ENCODE measurements at regions not wholly inside any gene's neighbourhood (a gene's known extent, or its start where the extent isn't known, plus 50 kb on each side); places are given as distances from the start of the nearest gene placed in this dataset.
"Not testable (repeated sequence)": the region's sequence is repeated elsewhere in the genome, so short reads cannot be mapped to it uniquely, and the experiment has no call there.

DNA sequence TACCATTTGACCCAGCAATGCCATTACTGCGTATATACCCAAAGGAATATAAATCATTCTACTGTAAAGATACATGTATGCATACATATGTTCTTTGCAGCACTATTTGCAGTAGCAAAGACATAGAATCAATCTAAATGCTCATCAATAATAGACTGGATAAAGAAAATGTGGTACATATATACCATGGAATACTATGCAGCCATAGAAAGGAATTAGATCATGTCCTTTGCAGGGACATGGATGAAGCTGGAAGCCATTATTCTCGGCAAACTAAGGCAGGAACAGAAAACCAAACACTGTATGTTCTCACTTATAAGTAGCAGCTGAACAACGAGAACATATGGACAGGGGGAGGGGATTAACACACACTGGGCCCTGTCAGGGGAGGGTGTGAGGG is 54.8 kb upstream of the ZNF30 start:
- H3K27me3 ChIP-seq; H3K4me1 ChIP-seq; H3K4me3 ChIP-seq; H3K9me3 ChIP-seq; intact Hi-C loops (cut with DNase I; ENCODE audit: low total_unique reads); DNase-seq; H3K27ac ChIP-seq; H3K36me3 ChIP-seq: not testable (repeated sequence)

DNA sequence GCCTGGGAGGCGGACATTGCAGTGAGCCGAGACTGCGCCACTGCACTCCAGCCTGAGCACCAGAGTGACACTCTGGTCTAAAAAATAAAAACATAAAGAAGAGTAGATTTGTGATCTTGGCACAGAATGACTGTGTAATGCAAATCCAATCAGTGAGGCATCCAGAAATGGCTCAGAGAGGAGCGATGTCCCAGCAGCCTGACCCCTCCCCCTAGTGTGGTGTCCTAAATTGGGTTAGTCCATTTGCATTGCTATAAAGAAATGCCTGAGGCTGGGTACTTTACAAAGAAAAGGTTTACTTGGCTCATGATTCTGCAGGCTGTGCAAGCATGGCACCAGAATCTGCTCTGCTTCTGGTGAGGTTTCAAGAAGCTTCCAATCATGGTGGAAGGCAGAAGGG is 59.1 kb upstream of the ZNF30 start:
- TF ChIP-seq POLR2A (IDR thresholded peaks at IDR 0.05): no peak
- TF ChIP-seq, protein P1, sequence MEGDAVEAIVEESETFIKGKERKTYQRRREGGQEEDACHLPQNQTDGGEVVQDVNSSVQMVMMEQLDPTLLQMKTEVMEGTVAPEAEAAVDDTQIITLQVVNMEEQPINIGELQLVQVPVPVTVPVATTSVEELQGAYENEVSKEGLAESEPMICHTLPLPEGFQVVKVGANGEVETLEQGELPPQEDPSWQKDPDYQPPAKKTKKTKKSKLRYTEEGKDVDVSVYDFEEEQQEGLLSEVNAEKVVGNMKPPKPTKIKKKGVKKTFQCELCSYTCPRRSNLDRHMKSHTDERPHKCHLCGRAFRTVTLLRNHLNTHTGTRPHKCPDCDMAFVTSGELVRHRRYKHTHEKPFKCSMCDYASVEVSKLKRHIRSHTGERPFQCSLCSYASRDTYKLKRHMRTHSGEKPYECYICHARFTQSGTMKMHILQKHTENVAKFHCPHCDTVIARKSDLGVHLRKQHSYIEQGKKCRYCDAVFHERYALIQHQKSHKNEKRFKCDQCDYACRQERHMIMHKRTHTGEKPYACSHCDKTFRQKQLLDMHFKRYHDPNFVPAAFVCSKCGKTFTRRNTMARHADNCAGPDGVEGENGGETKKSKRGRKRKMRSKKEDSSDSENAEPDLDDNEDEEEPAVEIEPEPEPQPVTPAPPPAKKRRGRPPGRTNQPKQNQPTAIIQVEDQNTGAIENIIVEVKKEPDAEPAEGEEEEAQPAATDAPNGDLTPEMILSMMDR (IDR thresholded peaks at IDR 0.05): no peak

DNA sequence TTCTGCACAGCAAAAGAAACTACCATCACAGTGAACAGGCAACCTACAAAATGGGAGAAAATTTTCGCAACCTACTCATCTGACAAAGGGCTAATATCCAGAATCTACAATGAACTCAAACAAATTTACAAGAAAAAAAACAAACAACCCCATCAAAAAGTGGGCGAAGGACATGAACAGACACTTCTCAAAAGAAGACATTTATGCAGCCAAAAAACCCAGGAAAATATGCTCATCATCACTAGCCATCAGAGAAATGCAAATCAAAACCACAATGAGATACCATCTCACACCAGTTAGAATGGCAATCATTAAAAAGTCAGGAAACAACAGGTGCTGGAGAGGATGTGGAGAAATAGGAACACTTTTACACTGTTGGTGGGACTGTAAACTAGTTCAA is 61.5 kb upstream of the ZNF30 start:
- intact Hi-C loops (cut with DNase I; ENCODE audit: low total_unique reads); H3K9me3 ChIP-seq; H3K36me3 ChIP-seq; H3K27me3 ChIP-seq; H3K4me3 ChIP-seq; H3K27ac ChIP-seq; H3K4me1 ChIP-seq; DNase-seq: not testable (repeated sequence)

More for the DNA sequence above, 59.1 kb upstream of the ZNF30 start:
- Histone ChIP-seq H3K4me1 (no peaks in the 10 kb centered on the region), H3K27me3 (no peaks in the 10 kb centered on the region), H3K4me3 (no peak overlapping the region), H3K9me3 (no peaks in the 10 kb centered on the region), H3K36me3 (no peaks in the 10 kb centered on the region), H3K27ac (no peak overlapping the region)
- DNase-seq: no peak
- intact Hi-C loops (cut with DNase I; ENCODE audit: low total_unique reads): no loop called here

DNA sequence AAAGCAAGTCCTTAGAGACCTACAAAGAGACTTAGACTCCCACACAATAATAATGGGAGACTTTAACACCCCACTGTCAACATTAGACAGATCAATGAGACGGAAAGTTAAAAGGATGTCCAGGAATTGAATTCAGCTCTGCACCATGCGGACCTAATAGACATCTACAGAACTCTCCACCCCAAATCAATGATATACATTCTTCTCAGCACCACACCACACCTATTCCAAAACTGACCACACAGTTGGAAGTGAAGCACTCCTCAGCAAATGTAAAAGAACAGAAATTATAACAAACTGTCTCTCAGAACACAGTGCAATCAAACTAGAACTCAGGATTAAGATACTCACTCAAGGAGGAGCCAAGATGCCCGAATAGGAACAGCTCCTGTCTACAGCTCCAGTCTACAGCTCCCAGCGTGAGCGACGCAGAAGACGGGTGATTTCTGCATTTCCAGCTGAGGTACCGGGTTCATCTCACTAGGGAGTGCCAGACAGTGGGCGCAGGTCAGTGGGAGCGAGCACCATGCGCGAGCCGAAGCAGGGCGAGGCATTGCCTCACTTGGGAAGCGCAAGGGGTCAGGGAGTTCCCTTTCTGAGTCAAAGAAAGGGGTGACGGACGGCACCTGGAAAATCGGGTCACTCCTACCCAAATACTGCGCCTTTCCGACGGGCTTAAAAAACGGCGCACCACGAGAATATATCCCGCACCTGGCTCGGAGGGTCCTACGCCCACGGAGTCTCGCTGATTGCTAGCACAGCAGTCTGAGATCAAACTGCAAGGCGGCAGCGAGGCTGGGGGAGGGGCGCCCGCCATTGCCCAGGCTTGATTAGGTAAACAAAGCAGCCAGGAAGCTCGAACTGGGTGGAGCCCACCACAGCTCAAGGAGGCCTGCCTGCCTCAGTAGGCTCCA is 66.6 kb upstream of the ZNF30 start:
- H3K4me1 ChIP-seq; H3K9me3 ChIP-seq; DNase-seq; H3K4me3 ChIP-seq; intact Hi-C loops (cut with DNase I; ENCODE audit: low total_unique reads); H3K27me3 ChIP-seq; H3K36me3 ChIP-seq; H3K27ac ChIP-seq: not testable (repeated sequence)

DNA sequence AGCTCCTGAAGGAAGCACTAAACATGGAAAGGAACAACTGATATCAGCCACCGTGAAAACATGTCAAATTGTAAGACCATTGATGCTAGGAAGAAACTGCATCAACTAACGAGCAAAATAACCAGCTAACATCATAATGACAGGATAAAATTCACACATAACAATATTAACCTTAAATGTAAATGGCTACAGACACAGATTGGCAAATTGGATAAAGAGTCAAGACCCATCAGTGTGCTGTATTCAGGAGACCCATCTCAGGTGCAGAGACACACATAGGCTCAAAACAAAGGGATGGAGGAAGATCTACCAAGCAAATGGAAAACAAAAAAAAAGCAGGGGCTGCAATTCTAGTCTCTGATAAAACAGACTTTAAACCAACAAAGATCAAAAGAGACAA is 67.4 kb upstream of the ZNF30 start:
- intact Hi-C loops (cut with DNase I; ENCODE audit: low total_unique reads); DNase-seq; H3K27ac ChIP-seq; H3K9me3 ChIP-seq; H3K4me3 ChIP-seq; H3K36me3 ChIP-seq; H3K27me3 ChIP-seq; H3K4me1 ChIP-seq: not testable (repeated sequence)

DNA sequence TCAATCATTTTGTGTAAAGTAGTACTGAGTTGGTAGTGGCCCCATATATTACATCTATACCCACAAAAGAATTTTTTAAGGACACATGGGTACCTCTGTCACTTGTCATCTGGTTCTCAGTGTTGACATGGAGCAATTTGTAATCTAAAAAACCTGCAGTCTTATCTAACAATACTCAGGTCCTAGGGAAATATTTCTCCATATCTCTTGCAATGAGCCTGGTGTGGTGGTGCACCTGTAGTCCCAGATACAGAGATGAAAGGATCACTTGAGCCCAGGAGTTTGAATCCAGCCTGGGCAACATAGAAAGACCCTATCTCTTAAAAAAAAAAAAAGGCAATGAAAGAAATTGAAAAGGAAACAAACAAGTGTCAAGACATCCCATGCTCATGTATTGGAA is 70.7 kb upstream of the ZNF30 start:
- Histone ChIP-seq H3K27me3 (no peaks in the 10 kb centered on the region), H3K4me3 (no peak overlapping the region), H3K27ac (no peak overlapping the region), H3K36me3 (no peaks in the 10 kb centered on the region), H3K4me1 (no peaks in the 10 kb centered on the region), H3K9me3 (no peaks in the 10 kb centered on the region)
- no peak for TF ChIP-seq POLR2A (IDR thresholded peaks at IDR 0.05)
- TF ChIP-seq, protein P1 (IDR thresholded peaks at IDR 0.05): no peak
- DNase-seq: no peak
- intact Hi-C loops (cut with DNase I; ENCODE audit: low total_unique reads): no loop called here

DNA sequence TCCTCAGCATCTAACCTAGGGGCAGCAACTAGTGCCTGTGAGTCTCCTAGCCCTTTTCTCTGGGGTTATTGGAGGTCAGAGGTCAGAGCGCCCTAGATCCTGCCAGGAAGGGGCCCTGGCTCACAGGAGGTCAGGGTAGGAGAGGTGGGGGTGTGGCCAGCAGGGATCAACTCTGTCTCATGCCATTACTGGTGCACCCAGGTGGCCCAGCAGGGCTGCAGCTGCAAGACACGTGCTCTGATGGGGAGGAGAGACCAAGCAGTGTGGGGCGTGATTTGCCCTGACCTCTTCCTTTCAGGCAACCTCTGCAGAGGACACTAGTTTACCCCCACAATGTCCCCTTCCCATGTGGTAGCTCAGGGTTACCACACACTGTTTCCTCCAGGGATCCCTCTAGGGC is 73.3 kb upstream of the ZNF30 start:
- no peak for DNase-seq
- TF ChIP-seq, protein P1 (IDR thresholded peaks at IDR 0.05): no peak
- no peak for TF ChIP-seq POLR2A (IDR thresholded peaks at IDR 0.05)
- no peak overlapping the region for H3K4me3 ChIP-seq
- no peaks in the 10 kb centered on the region for H3K4me1 ChIP-seq
- H3K27me3 ChIP-seq: no peaks in the 10 kb centered on the region
- no peaks in the 10 kb centered on the region for H3K36me3 ChIP-seq
- intact Hi-C loops (cut with DNase I; ENCODE audit: low total_unique reads): no loop called here
- H3K9me3 ChIP-seq: no peaks in the 10 kb centered on the region
- no peak overlapping the region for H3K27ac ChIP-seq
